ENCODE measurements at regions not wholly inside any gene's neighbourhood (a gene's known extent, or its start where the extent isn't known, plus 50 kb on each side); places are given as distances from the start of the nearest gene placed in this dataset.
"Not testable (repeated sequence)": the region's sequence is repeated elsewhere in the genome, so short reads cannot be mapped to it uniquely, and the experiment has no call there.

GRCh38 chr2:87229964-87230363 lies 208.3 kb upstream of the PLGLB1 start:
- H3K27me3 ChIP-seq (ENCODE audit: control insufficient read depth in 1 of 2, insufficient read depth in 2 of 2, low read length in 2 of 2); H3K9me3 ChIP-seq (ENCODE audit: control insufficient read depth in 1 of 2, low read length in 2 of 2); H3K4me3 ChIP-seq (ENCODE audit: low read depth in 1 of 2, low read length in 2 of 2); H3K9ac ChIP-seq (ENCODE audit: low read depth in 1 of 2, low read length in 2 of 2); H3K4me1 ChIP-seq (ENCODE audit: control insufficient read depth in 1 of 2, insufficient read depth in 2 of 2, low read length in 2 of 2); H3K36me3 ChIP-seq (ENCODE audit: control insufficient read depth in 1 of 2, insufficient read depth in 2 of 2, low read length in 2 of 2); H3K27ac ChIP-seq (ENCODE audit: low read depth, low read length): not testable (repeated sequence)

- not testable (repeated sequence) for H3K9ac ChIP-seq (ENCODE audit: low read depth in 1 of 2, low read length in 2 of 2); H3K4me1 ChIP-seq (ENCODE audit: control insufficient read depth in 1 of 2, insufficient read depth in 2 of 2, low read length in 2 of 2); H3K27ac ChIP-seq (ENCODE audit: low read depth, low read length); H3K4me3 ChIP-seq (ENCODE audit: low read depth in 1 of 2, low read length in 2 of 2); H3K27me3 ChIP-seq (ENCODE audit: control insufficient read depth in 1 of 2, insufficient read depth in 2 of 2, low read length in 2 of 2); H3K9me3 ChIP-seq (ENCODE audit: control insufficient read depth in 1 of 2, low read length in 2 of 2); H3K36me3 ChIP-seq (ENCODE audit: control insufficient read depth in 1 of 2, insufficient read depth in 2 of 2, low read length in 2 of 2)
Measured at GRCh38 chr2:87235333-87235981, 213.8 kb upstream of the PLGLB1 start.

- not testable (repeated sequence) for H3K36me3 ChIP-seq (ENCODE audit: control insufficient read depth in 1 of 2, insufficient read depth in 2 of 2, low read length in 2 of 2); H3K9me3 ChIP-seq (ENCODE audit: control insufficient read depth in 1 of 2, low read length in 2 of 2); H3K27ac ChIP-seq (ENCODE audit: low read depth, low read length); H3K9ac ChIP-seq (ENCODE audit: low read depth in 1 of 2, low read length in 2 of 2); H3K4me3 ChIP-seq (ENCODE audit: low read depth in 1 of 2, low read length in 2 of 2); H3K27me3 ChIP-seq (ENCODE audit: control insufficient read depth in 1 of 2, insufficient read depth in 2 of 2, low read length in 2 of 2); H3K4me1 ChIP-seq (ENCODE audit: control insufficient read depth in 1 of 2, insufficient read depth in 2 of 2, low read length in 2 of 2)
Measured at GRCh38 chr2:87237570-87238336, 216.1 kb upstream of the PLGLB1 start.

- H3K9me3 ChIP-seq (ENCODE audit: control insufficient read depth in 1 of 2, low read length in 2 of 2); H3K4me3 ChIP-seq (ENCODE audit: low read depth in 1 of 2, low read length in 2 of 2); H3K36me3 ChIP-seq (ENCODE audit: control insufficient read depth in 1 of 2, insufficient read depth in 2 of 2, low read length in 2 of 2); H3K27ac ChIP-seq (ENCODE audit: low read depth, low read length); H3K27me3 ChIP-seq (ENCODE audit: control insufficient read depth in 1 of 2, insufficient read depth in 2 of 2, low read length in 2 of 2); H3K4me1 ChIP-seq (ENCODE audit: control insufficient read depth in 1 of 2, insufficient read depth in 2 of 2, low read length in 2 of 2); H3K9ac ChIP-seq (ENCODE audit: low read depth in 1 of 2, low read length in 2 of 2): not testable (repeated sequence)
Measured at GRCh38 chr2:87239558-87240215, 218.0 kb upstream of the PLGLB1 start.

- not testable (repeated sequence) for H3K36me3 ChIP-seq (ENCODE audit: control insufficient read depth in 1 of 2, insufficient read depth in 2 of 2, low read length in 2 of 2); H3K4me3 ChIP-seq (ENCODE audit: low read depth in 1 of 2, low read length in 2 of 2); H3K9me3 ChIP-seq (ENCODE audit: control insufficient read depth in 1 of 2, low read length in 2 of 2); H3K4me1 ChIP-seq (ENCODE audit: control insufficient read depth in 1 of 2, insufficient read depth in 2 of 2, low read length in 2 of 2); H3K9ac ChIP-seq (ENCODE audit: low read depth in 1 of 2, low read length in 2 of 2); H3K27ac ChIP-seq (ENCODE audit: low read depth, low read length); H3K27me3 ChIP-seq (ENCODE audit: control insufficient read depth in 1 of 2, insufficient read depth in 2 of 2, low read length in 2 of 2)
Measured at GRCh38 chr2:87246066-87246717, 224.5 kb upstream of the PLGLB1 start.

GRCh38 chr2:87252046-87252445 lies 230.4 kb upstream of the PLGLB1 start:
- H3K9me3 ChIP-seq (ENCODE audit: control insufficient read depth in 1 of 2, low read length in 2 of 2); H3K4me1 ChIP-seq (ENCODE audit: control insufficient read depth in 1 of 2, insufficient read depth in 2 of 2, low read length in 2 of 2); H3K27ac ChIP-seq (ENCODE audit: low read depth, low read length); H3K4me3 ChIP-seq (ENCODE audit: low read depth in 1 of 2, low read length in 2 of 2); H3K36me3 ChIP-seq (ENCODE audit: control insufficient read depth in 1 of 2, insufficient read depth in 2 of 2, low read length in 2 of 2); H3K27me3 ChIP-seq (ENCODE audit: control insufficient read depth in 1 of 2, insufficient read depth in 2 of 2, low read length in 2 of 2); H3K9ac ChIP-seq (ENCODE audit: low read depth in 1 of 2, low read length in 2 of 2): not testable (repeated sequence)

- H3K9me3 ChIP-seq (ENCODE audit: control insufficient read depth in 1 of 2, low read length in 2 of 2); H3K36me3 ChIP-seq (ENCODE audit: control insufficient read depth in 1 of 2, insufficient read depth in 2 of 2, low read length in 2 of 2); H3K4me1 ChIP-seq (ENCODE audit: control insufficient read depth in 1 of 2, insufficient read depth in 2 of 2, low read length in 2 of 2); H3K9ac ChIP-seq (ENCODE audit: low read depth in 1 of 2, low read length in 2 of 2); H3K27ac ChIP-seq (ENCODE audit: low read depth, low read length); H3K27me3 ChIP-seq (ENCODE audit: control insufficient read depth in 1 of 2, insufficient read depth in 2 of 2, low read length in 2 of 2); H3K4me3 ChIP-seq (ENCODE audit: low read depth in 1 of 2, low read length in 2 of 2): not testable (repeated sequence)
Measured at GRCh38 chr2:87254562-87254961, 232.9 kb upstream of the PLGLB1 start.

GRCh38 chr2:87255410-87255809 lies 233.8 kb upstream of the PLGLB1 start:
- H3K27me3 ChIP-seq (ENCODE audit: control insufficient read depth in 1 of 2, insufficient read depth in 2 of 2, low read length in 2 of 2); H3K4me1 ChIP-seq (ENCODE audit: control insufficient read depth in 1 of 2, insufficient read depth in 2 of 2, low read length in 2 of 2); H3K4me3 ChIP-seq (ENCODE audit: low read depth in 1 of 2, low read length in 2 of 2); H3K9me3 ChIP-seq (ENCODE audit: control insufficient read depth in 1 of 2, low read length in 2 of 2); H3K9ac ChIP-seq (ENCODE audit: low read depth in 1 of 2, low read length in 2 of 2); H3K36me3 ChIP-seq (ENCODE audit: control insufficient read depth in 1 of 2, insufficient read depth in 2 of 2, low read length in 2 of 2); H3K27ac ChIP-seq (ENCODE audit: low read depth, low read length): not testable (repeated sequence)

GRCh38 chr2:87258887-87259286 lies 237.2 kb upstream of the PLGLB1 start:
- H3K27me3 ChIP-seq (ENCODE audit: control insufficient read depth in 1 of 2, insufficient read depth in 2 of 2, low read length in 2 of 2); H3K4me1 ChIP-seq (ENCODE audit: control insufficient read depth in 1 of 2, insufficient read depth in 2 of 2, low read length in 2 of 2); H3K36me3 ChIP-seq (ENCODE audit: control insufficient read depth in 1 of 2, insufficient read depth in 2 of 2, low read length in 2 of 2); H3K4me3 ChIP-seq (ENCODE audit: low read depth in 1 of 2, low read length in 2 of 2); H3K9ac ChIP-seq (ENCODE audit: low read depth in 1 of 2, low read length in 2 of 2); H3K9me3 ChIP-seq (ENCODE audit: control insufficient read depth in 1 of 2, low read length in 2 of 2); H3K27ac ChIP-seq (ENCODE audit: low read depth, low read length): not testable (repeated sequence)

- H3K9me3 ChIP-seq (ENCODE audit: control insufficient read depth in 1 of 2, low read length in 2 of 2); H3K27ac ChIP-seq (ENCODE audit: low read depth, low read length); H3K4me1 ChIP-seq (ENCODE audit: control insufficient read depth in 1 of 2, insufficient read depth in 2 of 2, low read length in 2 of 2); H3K27me3 ChIP-seq (ENCODE audit: control insufficient read depth in 1 of 2, insufficient read depth in 2 of 2, low read length in 2 of 2); H3K9ac ChIP-seq (ENCODE audit: low read depth in 1 of 2, low read length in 2 of 2); H3K36me3 ChIP-seq (ENCODE audit: control insufficient read depth in 1 of 2, insufficient read depth in 2 of 2, low read length in 2 of 2); H3K4me3 ChIP-seq (ENCODE audit: low read depth in 1 of 2, low read length in 2 of 2): not testable (repeated sequence)
Measured at GRCh38 chr2:87262184-87262702, 240.6 kb upstream of the PLGLB1 start.

Data from duodenal mucosa (tissue), 2 donors.